Fibroblast of mammary gland (primary cell): ENCODE measurements at regions not wholly inside any gene's neighbourhood (a gene's known extent, or its start where the extent isn't known, plus 50 kb on each side); places are given as distances from the start of the nearest gene placed in this dataset.

Source experiments
- DNase-seq: peaks from one replicate; pipeline ENCODE4 v3.0.0-alpha.2; 2010; ENCODE audit warnings: low read depth
- H3K4me3 ChIP-seq: 2 replicates; pipeline ENCODE4 v1.5.1; 2011; ENCODE audit warnings: low read depth, mild to moderate bottlenecking, low read length, moderate library complexity; ENCODE audit not compliant: control insufficient read depth
- CTCF ChIP-seq: conservative IDR thresholded peaks from 2 replicates; pipeline ENCODE4 v1.5.1; 2011; ENCODE audit warnings: low read depth, low read length, inconsistent platforms; ENCODE audit not compliant: control insufficient read depth, insufficient read depth

GRCh38 chr13:53197424-53197823, 168.8 kb downstream of the OLFM4 start:
- H3K4me3 ChIP-seq = no peak overlapping the region
- DNase-seq = no peak
- no peak for TF ChIP-seq CTCF

DNA sequence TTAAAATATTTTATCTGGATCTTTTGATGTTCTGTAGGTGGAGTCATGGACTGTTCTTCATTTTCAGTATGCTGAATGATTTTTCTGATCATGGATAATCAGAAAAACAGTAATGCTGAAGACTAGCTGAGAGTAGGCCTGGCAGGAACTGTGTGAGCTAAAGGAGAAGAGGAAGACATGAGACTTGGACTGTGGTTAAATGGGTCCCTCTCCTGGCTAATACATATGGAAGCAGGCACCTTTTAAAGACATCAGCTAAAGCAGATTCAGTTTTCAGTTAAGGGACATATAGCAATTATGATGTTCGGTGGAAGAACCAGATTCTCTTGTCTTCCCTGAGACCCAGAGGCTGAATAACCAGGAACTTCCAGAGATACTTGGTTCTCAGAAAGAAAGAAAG, 169.4 kb downstream of the OLFM4 start:
- no peak overlapping the region for H3K4me3 ChIP-seq
- TF ChIP-seq CTCF = no peak
- no peak for DNase-seq

GRCh38 chr13:53198736-53199135, 170.1 kb downstream of the OLFM4 start:
- TF ChIP-seq CTCF = no peak
- H3K4me3 ChIP-seq = no peak overlapping the region
- no peak for DNase-seq

DNA sequence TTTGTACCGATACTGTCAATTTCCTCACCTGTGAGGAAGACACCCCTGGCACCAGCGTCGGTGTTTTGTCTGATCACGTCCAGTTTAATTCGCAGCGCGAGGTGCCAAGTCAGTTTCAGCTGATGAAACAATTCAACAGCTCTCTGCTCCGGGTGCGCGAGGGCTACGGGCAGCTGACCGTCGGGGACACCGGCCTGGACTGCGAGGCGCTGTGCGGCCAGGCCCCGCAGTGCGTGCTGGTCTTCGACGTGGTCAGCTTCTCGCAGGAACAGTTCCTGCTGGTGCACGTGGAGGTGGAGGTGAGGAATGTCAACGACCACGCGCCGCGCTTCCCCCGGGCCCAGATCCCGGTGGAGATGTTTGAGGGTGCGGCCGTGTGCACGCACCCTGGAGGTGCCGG, 171.5 kb downstream of the OLFM4 start:
- TF ChIP-seq CTCF = no peak
- no peak for DNase-seq
- H3K4me3 ChIP-seq = no peak overlapping the region

DNA sequence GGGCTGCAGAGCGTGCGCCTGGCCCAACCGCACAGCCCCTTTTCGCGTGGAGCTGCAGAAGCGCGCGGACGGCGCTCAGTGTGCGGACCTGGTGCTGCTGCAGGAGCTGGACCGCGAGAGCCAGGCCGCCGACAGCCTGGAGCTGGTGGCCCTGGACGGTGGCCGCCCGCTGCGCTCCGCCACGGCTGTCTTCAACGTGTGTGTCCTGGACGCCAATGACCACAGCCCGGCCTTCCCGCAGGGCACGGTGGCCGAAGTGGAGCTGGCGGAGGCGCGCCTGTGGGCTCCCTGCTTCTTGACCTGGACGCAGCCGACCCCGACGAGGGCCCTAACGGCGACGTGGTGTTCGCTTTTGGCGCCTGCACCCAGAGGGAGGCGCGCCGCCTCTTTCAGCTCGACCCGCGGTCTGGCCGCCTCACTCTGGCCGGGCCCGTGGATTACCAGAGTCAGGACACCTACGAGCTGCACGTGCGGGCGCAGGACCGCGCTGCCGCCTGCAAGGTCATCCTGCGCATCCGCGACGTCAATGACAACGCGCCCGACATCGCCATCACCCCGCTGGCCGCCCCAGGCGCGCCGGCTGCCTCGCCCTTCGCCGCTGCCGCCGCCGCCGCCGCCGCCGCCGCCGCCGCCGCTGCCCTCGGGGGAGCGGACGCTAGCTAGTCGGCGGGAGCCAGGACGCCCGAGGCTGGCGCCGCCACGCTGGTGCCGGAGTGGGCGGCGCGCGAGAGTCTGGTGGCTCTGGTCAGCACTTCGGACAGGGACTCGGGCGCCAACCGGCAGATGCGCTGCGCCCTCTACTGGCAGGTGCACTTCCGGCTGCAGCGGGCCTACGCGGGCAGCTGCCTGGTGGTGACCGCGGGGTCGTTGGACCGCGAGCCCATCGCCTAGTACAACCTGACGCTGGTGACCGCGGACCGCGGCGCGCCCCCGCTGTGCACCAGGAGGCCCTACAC, 172.2 kb downstream of the OLFM4 start:
- H3K4me3 ChIP-seq = no peak overlapping the region
- DNase-seq = peak; percentile 19
- peak; percentile 34 for TF ChIP-seq CTCF

GRCh38 chr13:53201454-53202225, 173.0 kb downstream of the OLFM4 start:
- no peak for DNase-seq
- no peak overlapping the region for H3K4me3 ChIP-seq
- TF ChIP-seq CTCF = no peak
